Natural killer cell treated with Interleukin-12 subunit alpha and Interleukin-12 subunit beta and Interleukin-15 and Interleukin-18, amount 100 ng/mL, for 72 hours (primary cell): ENCODE measurements at regions not wholly inside any gene's neighbourhood (a gene's known extent, or its start where the extent isn't known, plus 50 kb on each side); places are given as distances from the start of the nearest gene placed in this dataset.

Source experiments
- ATAC-seq, 2 donors: fragments of 150-1000 bp; cut with Tn5 transposase in 1 of 2; sonication (Bioruptor Pico), chemical (Tn5 transposase) in 1 of 2; 2 replicates each; pipeline ENCODE4 v1.10.0; 2021
- DNase-seq: peaks from one replicate; pipeline ENCODE4 v3.0.0; 2022; ENCODE audit warnings: low spot score
- H3K27ac Mint-ChIP-seq, 2 donors: 1 replicate in 1 of 2; 2 replicates in 1 of 2; pipeline ENCODE4 v1.8.0; 2022; ENCODE audit warnings: mixed read lengths in 2 of 2, mild to moderate bottlenecking in 1 of 2, moderate library complexity in 1 of 2
- H3K27me3 Mint-ChIP-seq, 2 donors: 1 replicate in 1 of 2; 2 replicates in 1 of 2; pipeline ENCODE4 v1.8.0; 2022; ENCODE audit warnings: mixed read lengths in 2 of 2
- H3K36me3 Mint-ChIP-seq: one replicate; pipeline ENCODE4 v1.8.0; 2022; ENCODE audit warnings: mixed read lengths
- H3K4me1 Mint-ChIP-seq, 2 donors: 1 replicate in 1 of 2; 2 replicates in 1 of 2; pipeline ENCODE4 v1.8.0; 2022; ENCODE audit warnings: low read depth in 2 of 2, mixed read lengths in 2 of 2, mild to moderate bottlenecking in 1 of 2
- H3K4me3 Mint-ChIP-seq: one replicate; pipeline ENCODE4 v1.8.0; 2022; ENCODE audit warnings: mixed read lengths
- H3K9me3 Mint-ChIP-seq: 2 replicates; pipeline ENCODE4 v1.8.0; 2022; ENCODE audit warnings: mixed read lengths

GRCh38 chr6:137412562-137412961 is 81.6 kb downstream of the OLIG3 start:
- Mint-ChIP-seq H3K9me3 (peaks cover 8% of the 10 kb centered on the region), H3K4me1 (peaks cover 22 to 25% of the 10 kb centered on the region in 2 donors), H3K4me3 (no peak overlapping the region), H3K36me3 (peaks cover 11% of the 10 kb centered on the region), H3K27me3 (no peaks in the 10 kb centered on the region), H3K27ac (no peak overlapping the region)
- DNase-seq (no peak), ATAC-seq (no peak)

DNA sequence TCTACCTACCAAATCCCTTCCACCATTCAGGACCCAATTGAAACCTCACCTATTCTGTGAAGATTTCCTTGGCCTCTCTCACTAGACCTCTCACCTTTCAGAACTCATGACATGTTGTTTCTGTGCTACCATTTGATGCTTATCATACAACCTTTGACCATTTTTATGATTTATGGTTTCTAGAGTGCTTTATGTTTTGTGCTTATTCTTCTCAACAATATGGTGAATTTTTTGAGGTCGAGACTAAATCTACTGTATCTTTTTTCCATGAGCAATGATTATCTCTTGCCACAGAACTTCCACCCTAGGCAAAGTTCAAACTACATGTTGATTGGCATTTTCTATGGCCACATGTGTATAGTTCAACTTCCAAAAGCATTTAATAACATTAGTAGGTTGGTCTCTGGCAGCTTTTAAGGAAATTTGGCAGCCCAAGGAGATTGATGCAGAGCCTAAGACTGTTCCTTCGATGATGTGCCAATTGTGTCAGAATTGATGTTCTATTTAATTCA is 84.9 kb downstream of the OLIG3 start:
- Mint-ChIP-seq H3K36me3 (peaks cover 24% of the 10 kb centered on the region), H3K27me3 (no peaks in the 10 kb centered on the region), H3K27ac (peak overlapping the region in 1 of 2 donors; percentile 3), H3K4me1 (peaks cover 25 to 29% of the 10 kb centered on the region in 2 donors), H3K9me3 (peaks cover 17% of the 10 kb centered on the region), H3K4me3 (no peak overlapping the region)
- no peak for ATAC-seq
- DNase-seq = no peak

GRCh38 chr6:137407816-137408215 is 86.4 kb downstream of the OLIG3 start:
- Mint-ChIP-seq H3K27me3 (no peaks in the 10 kb centered on the region), H3K4me3 (peak overlapping the region; percentile 3), H3K4me1 (peaks cover 25 to 29% of the 10 kb centered on the region in 2 donors), H3K9me3 (peaks cover 17% of the 10 kb centered on the region), H3K36me3 (peaks cover 24% of the 10 kb centered on the region), H3K27ac (peak overlapping the region; percentile 4 to 56)
- no peak for DNase-seq
- ATAC-seq = no peak

DNA sequence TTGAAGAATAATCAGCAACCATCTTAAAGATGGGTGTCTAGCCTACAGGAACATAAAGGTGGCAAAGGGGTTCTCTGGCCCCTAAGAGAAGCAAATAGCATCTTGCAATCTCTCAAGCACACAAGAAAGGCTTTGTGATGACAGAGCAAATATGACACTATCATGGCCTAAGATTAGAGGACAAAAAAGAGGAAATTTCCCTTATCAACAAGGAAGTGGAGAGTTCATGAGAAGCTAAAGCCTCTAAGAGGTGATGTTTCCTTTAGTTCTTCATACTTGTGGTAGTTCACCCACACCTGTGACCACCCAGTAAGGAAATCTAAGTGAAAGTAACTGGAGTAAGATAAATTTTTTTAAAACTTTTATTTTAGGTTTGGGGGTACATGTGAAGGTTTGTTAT is 88.4 kb downstream of the OLIG3 start:
- DNase-seq (no peak), ATAC-seq (no peak)
- Mint-ChIP-seq H3K4me1 (peaks cover 25 to 29% of the 10 kb centered on the region in 2 donors), H3K27me3 (no peaks in the 10 kb centered on the region), H3K27ac (peak overlapping the region in 1 of 2 donors; percentile 24), H3K36me3 (peaks cover 24% of the 10 kb centered on the region), H3K9me3 (peaks cover 21% of the 10 kb centered on the region), H3K4me3 (no peak overlapping the region)

- Mint-ChIP-seq H3K9me3 (peaks cover 16% of the 10 kb centered on the region), H3K27me3 (no peaks in the 10 kb centered on the region), H3K4me3 (no peak overlapping the region), H3K27ac (no peak overlapping the region), H3K4me1 (peaks cover 30 to 42% of the 10 kb centered on the region in 2 donors), H3K36me3 (peaks cover 18% of the 10 kb centered on the region)
- DNase-seq = no peak
- ATAC-seq = no peak
These were observed 90.3 kb downstream of the OLIG3 start for GRCh38 chr6:137403855-137404254.

GRCh38 chr6:137403443-137403842 is 90.8 kb downstream of the OLIG3 start:
- DNase-seq (no peak), ATAC-seq (no peak)
- Mint-ChIP-seq H3K36me3 (peaks cover 18% of the 10 kb centered on the region), H3K9me3 (peaks cover 16% of the 10 kb centered on the region), H3K27ac (no peak overlapping the region), H3K4me1 (peaks cover 30 to 43% of the 10 kb centered on the region in 2 donors), H3K4me3 (no peak overlapping the region), H3K27me3 (no peaks in the 10 kb centered on the region)

GRCh38 chr6:137402143-137402680 is 92.0 kb downstream of the OLIG3 start:
- peaks cover 11% of the 10 kb centered on the region for H3K9me3 Mint-ChIP-seq
- peaks cover 9% of the 10 kb centered on the region for H3K36me3 Mint-ChIP-seq
- H3K27ac Mint-ChIP-seq = no peak overlapping the region
- ATAC-seq (no peak), DNase-seq (no peak)
- no peaks in the 10 kb centered on the region for H3K27me3 Mint-ChIP-seq
- H3K4me3 Mint-ChIP-seq = no peak overlapping the region
- peaks cover 25 to 40% of the 10 kb centered on the region in 2 donors for H3K4me1 Mint-ChIP-seq

DNA sequence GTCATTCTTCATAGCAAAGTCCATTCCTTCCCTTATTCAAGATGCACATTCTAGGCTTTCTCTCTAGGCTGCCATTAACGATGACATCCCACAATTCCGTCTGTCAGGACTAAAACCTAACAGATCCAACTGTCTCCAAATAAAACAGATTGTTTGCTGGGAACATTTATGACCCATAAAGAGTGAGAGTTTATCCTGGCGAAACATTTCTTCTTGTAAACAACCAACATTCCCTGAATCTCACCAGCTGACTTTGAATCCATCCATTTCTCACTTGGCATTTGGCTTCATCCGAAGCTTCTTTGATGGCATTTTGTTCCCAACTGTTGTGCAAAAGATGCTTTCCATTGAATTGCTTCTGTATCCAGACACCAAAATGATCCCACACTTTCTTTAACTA is 93.1 kb downstream of the OLIG3 start:
- Mint-ChIP-seq H3K4me3 (no peak overlapping the region), H3K36me3 (no peaks in the 10 kb centered on the region), H3K9me3 (peaks cover 3% of the 10 kb centered on the region), H3K27me3 (no peaks in the 10 kb centered on the region), H3K4me1 (peaks cover 17 to 36% of the 10 kb centered on the region in 2 donors), H3K27ac (no peak overlapping the region)
- ATAC-seq (no peak), DNase-seq (no peak)

GRCh38 chr6:137399881-137400443 is 94.2 kb downstream of the OLIG3 start:
- peak; percentile 74 to 90 for ATAC-seq
- Mint-ChIP-seq H3K27ac (peak overlapping the region; percentile 54 to 63), H3K4me1 (peaks cover 17 to 31% of the 10 kb centered on the region in 2 donors), H3K9me3 (peaks cover 3% of the 10 kb centered on the region), H3K27me3 (no peaks in the 10 kb centered on the region), H3K36me3 (no peaks in the 10 kb centered on the region), H3K4me3 (peak overlapping the region; percentile 43)
- DNase-seq = no peak

- Mint-ChIP-seq H3K27me3 (no peaks in the 10 kb centered on the region), H3K4me1 (peaks cover 38 to 56% of the 10 kb centered on the region in 2 donors), H3K9me3 (no peaks in the 10 kb centered on the region), H3K27ac (peak overlapping the region in 1 of 2 donors; percentile 73), H3K4me3 (no peak overlapping the region), H3K36me3 (peaks cover 16% of the 10 kb centered on the region)
- no peak for DNase-seq
- ATAC-seq = peak in 1 of 2 donors; percentile 61
These were observed 98.9 kb downstream of the OLIG3 start for GRCh38 chr6:137395316-137395715.

DNA sequence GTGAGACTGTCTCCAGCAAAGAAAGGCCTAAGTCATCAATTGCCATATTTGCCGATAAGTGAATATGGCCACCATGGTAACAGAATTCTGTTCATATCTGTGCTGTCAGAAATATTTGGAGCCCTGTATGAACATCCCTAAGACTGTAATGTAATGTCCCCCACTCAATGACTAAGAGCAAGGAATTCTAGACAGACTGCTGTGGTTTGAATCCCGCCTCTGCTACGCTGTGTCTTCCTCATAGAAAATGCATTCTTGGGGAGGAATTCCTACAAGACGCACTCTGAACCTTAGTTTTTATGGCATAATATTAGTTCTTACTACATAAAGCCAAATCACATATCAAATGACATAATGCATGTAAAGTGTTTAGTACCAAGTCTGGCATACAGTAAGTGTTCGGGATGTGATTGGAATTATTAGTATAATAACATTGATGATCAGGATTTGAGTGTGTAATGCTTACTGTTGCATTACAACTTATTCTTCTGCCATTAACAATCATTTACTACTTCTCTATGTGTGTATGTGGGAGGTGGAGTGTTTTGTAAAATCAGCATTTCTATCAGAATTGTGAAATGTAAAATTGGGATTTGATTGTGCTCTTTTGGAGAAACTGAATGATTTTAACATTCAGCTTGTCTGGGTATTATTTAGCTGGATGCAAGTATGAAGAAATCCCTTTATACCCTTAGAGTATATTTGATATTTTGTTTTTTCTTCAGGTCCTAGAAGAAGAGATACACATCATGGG is 103.0 kb downstream of the OLIG3 start:
- DNase-seq (no peak), ATAC-seq (no peak)
- Mint-ChIP-seq H3K4me1 (peaks cover 56 to 61% of the 10 kb centered on the region in 2 donors), H3K36me3 (peaks cover 27% of the 10 kb centered on the region), H3K9me3 (no peaks in the 10 kb centered on the region), H3K27ac (peak overlapping the region; percentile 77 to 87), H3K27me3 (no peaks in the 10 kb centered on the region), H3K4me3 (no peak overlapping the region)

DNA sequence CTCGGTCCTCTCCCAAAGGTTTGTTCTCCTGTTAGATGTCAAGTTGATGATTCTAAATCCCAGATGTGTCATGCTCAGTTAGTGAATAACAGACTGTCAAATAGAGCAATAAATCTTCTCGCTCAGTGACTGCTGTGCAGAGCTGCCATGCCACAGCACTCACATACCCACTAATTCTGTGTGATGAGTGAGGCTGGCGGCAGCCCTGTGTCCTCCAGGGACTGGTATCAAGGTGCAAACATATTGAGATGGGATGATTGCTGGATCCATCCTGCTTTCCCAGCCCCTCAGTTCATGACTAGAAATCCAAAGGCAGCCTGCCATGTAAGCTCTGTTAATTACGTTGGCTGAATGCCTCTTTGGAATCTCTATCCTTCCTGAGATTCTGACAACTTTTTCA is 103.9 kb downstream of the OLIG3 start:
- Mint-ChIP-seq H3K9me3 (peaks cover 5% of the 10 kb centered on the region), H3K4me3 (peak overlapping the region; percentile 84), H3K36me3 (peaks cover 36% of the 10 kb centered on the region), H3K27ac (peak overlapping the region; percentile 77 to 87), H3K4me1 (peaks cover 59 to 68% of the 10 kb centered on the region in 2 donors), H3K27me3 (no peaks in the 10 kb centered on the region)
- DNase-seq (no peak), ATAC-seq (no peak)

DNA sequence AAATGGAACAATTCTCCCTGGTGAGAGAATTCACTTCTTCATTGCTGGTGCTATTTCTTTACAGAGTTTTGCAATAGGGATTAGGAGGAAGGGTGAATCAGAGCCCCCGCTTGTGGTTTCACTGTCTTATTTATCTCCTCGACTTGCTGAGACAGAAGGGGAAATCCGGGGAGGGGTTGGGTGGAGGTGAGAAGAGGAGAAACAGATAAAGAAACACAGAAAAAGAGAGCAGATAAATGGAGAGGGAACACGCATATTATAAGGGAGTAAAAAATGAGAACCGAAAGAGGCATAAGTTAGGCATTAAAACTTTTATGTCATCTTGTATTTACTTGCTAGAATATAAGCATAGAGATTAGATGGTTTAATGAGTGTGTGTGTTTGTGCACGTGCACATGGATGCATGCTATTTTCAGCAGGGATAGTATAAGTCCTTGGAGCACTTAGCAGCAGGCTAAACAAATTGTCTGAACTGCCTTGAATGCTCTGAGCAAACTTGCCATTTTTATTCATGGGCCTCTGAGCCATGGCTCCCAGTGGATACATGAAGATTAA is 105.0 kb downstream of the OLIG3 start:
- Mint-ChIP-seq H3K4me3 (peak overlapping the region; percentile 84), H3K36me3 (peaks cover 36% of the 10 kb centered on the region), H3K27me3 (no peaks in the 10 kb centered on the region), H3K4me1 (peaks cover 61 to 68% of the 10 kb centered on the region in 2 donors), H3K27ac (peak overlapping the region; percentile 77 to 87), H3K9me3 (peaks cover 5% of the 10 kb centered on the region)
- peak; percentile 93 for DNase-seq
- ATAC-seq = peak; percentile 98
